Endothelial cell of umbilical vein (primary cell): ENCODE measurements at regions not wholly inside any gene's neighbourhood (a gene's known extent, or its start where the extent isn't known, plus 50 kb on each side); places are given as distances from the start of the nearest gene placed in this dataset.

Experiments used
- EZH2 ChIP-seq: IDR thresholded peaks from 2 replicates; pipeline ENCODE4 v1.6.1; 2012; ENCODE audit warnings: borderline replicate concordance, low read depth, mild to moderate bottlenecking, moderate library complexity, low read length, inconsistent platforms; ENCODE audit not compliant: severe bottlenecking
- FOS ChIP-seq: IDR thresholded peaks from 2 replicates; pipeline ENCODE4 v1.6.1; 2011; ENCODE audit warnings: mild to moderate bottlenecking, low read length, moderate library complexity, borderline replicate concordance; ENCODE audit not compliant: insufficient read depth
- GATA2 ChIP-seq: IDR thresholded peaks from 2 replicates; pipeline ENCODE4 v1.7.0; 2011; ENCODE audit warnings: low read depth, mild to moderate bottlenecking, moderate library complexity, mixed read lengths, low read length; ENCODE audit not compliant: insufficient read length, insufficient read depth
- JUN ChIP-seq: IDR thresholded peaks from 2 replicates; pipeline ENCODE4 v1.6.1; 2011; ENCODE audit warnings: borderline replicate concordance, low read depth; ENCODE audit not compliant: insufficient read length, insufficient read depth
- MYC ChIP-seq: IDR thresholded peaks from one replicate; pipeline ENCODE4 v1.6.1; 2011; ENCODE audit warnings: mild to moderate bottlenecking, low read depth, low read length
- POLR2A ChIP-seq: IDR thresholded peaks from 2 replicates; pipeline ENCODE4 v1.6.1; 2012; ENCODE audit warnings: low read depth, mild to moderate bottlenecking, control low read depth, low read length
- POLR2AphosphoS5 ChIP-seq: IDR thresholded peaks from 2 replicates; pipeline ENCODE4 v1.6.1; 2012; ENCODE audit warnings: low read depth, mild to moderate bottlenecking, control low read depth, low read length, moderate library complexity; ENCODE audit not compliant: insufficient read depth
- TF ChIP-seq, protein P1 (sequence below), 2 donors: IDR thresholded peaks; 1 replicate in 1 of 2; 2 replicates in 1 of 2; pipeline ENCODE4 v1.5.1; 2011; ENCODE audit warnings: low read length in 2 of 2, mild to moderate bottlenecking in 2 of 2, moderate library complexity in 2 of 2, control low read depth in 1 of 2, inconsistent platforms in 1 of 2, low read depth in 1 of 2; ENCODE audit not compliant: insufficient read depth in 1 of 2; ENCODE audit errors: extremely low read depth in 1 of 2
- TF ChIP-seq, protein P2 (sequence below): IDR thresholded peaks from 2 replicates; pipeline ENCODE4 v1.6.1; 2011; ENCODE audit not compliant: insufficient read depth, insufficient read length

- TF ChIP-seq, protein P1, sequence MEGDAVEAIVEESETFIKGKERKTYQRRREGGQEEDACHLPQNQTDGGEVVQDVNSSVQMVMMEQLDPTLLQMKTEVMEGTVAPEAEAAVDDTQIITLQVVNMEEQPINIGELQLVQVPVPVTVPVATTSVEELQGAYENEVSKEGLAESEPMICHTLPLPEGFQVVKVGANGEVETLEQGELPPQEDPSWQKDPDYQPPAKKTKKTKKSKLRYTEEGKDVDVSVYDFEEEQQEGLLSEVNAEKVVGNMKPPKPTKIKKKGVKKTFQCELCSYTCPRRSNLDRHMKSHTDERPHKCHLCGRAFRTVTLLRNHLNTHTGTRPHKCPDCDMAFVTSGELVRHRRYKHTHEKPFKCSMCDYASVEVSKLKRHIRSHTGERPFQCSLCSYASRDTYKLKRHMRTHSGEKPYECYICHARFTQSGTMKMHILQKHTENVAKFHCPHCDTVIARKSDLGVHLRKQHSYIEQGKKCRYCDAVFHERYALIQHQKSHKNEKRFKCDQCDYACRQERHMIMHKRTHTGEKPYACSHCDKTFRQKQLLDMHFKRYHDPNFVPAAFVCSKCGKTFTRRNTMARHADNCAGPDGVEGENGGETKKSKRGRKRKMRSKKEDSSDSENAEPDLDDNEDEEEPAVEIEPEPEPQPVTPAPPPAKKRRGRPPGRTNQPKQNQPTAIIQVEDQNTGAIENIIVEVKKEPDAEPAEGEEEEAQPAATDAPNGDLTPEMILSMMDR (IDR thresholded peaks at IDR 0.05; ENCODE audit: extremely low read depth in 1 of 2, insufficient read depth in 1 of 2, low read depth in 1 of 2, low read length in 2 of 2), result no peak
- no peak for TF ChIP-seq POLR2AphosphoS5
- no peak for TF ChIP-seq EZH2
- no peak for TF ChIP-seq POLR2A
- no peak for TF ChIP-seq MYC
- no peak for TF ChIP-seq FOS
- no peak for TF ChIP-seq GATA2
- TF ChIP-seq, protein P2, sequence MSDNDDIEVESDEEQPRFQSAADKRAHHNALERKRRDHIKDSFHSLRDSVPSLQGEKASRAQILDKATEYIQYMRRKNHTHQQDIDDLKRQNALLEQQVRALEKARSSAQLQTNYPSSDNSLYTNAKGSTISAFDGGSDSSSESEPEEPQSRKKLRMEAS, result no peak
- TF ChIP-seq JUN, result no peak
These were observed 115.3 kb upstream of the TEX51 start for GRCh38 chr2:126783341-126783740.
